Progenitor cell of endocrine pancreas (in vitro differentiated cells): ENCODE measurements at regions not wholly inside any gene's neighbourhood (a gene's known extent, or its start where the extent isn't known, plus 50 kb on each side); places are given as distances from the start of the nearest gene placed in this dataset.

Experiments
- DNase-seq: peaks from one replicate; pipeline ENCODE4 v3.0.0; 2021; ENCODE audit warnings: low spot score; ENCODE audit not compliant: unreplicated experiment
- H3K27ac Mint-ChIP-seq: 2 replicates; pipeline ENCODE4 v1.8.0; 2021; ENCODE audit warnings: mild to moderate bottlenecking, moderate library complexity, mixed read lengths
- H3K27me3 Mint-ChIP-seq: 2 replicates; pipeline ENCODE4 v1.8.0; 2021; ENCODE audit warnings: mixed read lengths
- H3K36me3 Mint-ChIP-seq: 2 replicates; pipeline ENCODE4 v1.8.0; 2022; ENCODE audit warnings: mixed read lengths; ENCODE audit not compliant: insufficient read depth
- H3K4me1 Mint-ChIP-seq: 2 replicates; pipeline ENCODE4 v1.8.0; 2021; ENCODE audit warnings: low read depth, mixed read lengths
- H3K4me3 Mint-ChIP-seq: 2 replicates; pipeline ENCODE4 v1.8.0; 2021; ENCODE audit warnings: low read depth, mild to moderate bottlenecking, moderate library complexity, mixed read lengths
- H3K9me3 Mint-ChIP-seq: 2 replicates; pipeline ENCODE4 v1.8.0; 2021; ENCODE audit warnings: low read depth, mixed read lengths
- CTCF ChIP-seq: fragments of 200-600 bp; sonication (generic); IDR thresholded peaks from one replicate; pipeline ENCODE4 v1.5.0; 2021; ENCODE audit warnings: antibody characterized with exemption, mild to moderate bottlenecking; ENCODE audit not compliant: unreplicated experiment

GRCh38 chr5:138657360-138657759, 82.2 kb upstream of the HSPA9 start:
- H3K4me1 Mint-ChIP-seq = peaks cover 3% of the 10 kb centered on the region

GRCh38 chr5:138656916-138657315, 81.7 kb upstream of the HSPA9 start:
- Mint-ChIP-seq H3K9me3 (no peaks in the 10 kb centered on the region), H3K27me3 (peaks cover 17% of the 10 kb centered on the region), H3K27ac (no peak overlapping the region), H3K36me3 (no peaks in the 10 kb centered on the region), H3K4me3 (no peak overlapping the region), H3K4me1 (peaks cover 3% of the 10 kb centered on the region)
- no peak for DNase-seq
- no peak for TF ChIP-seq CTCF

More at GRCh38 chr5:138657360-138657759, 82.2 kb upstream of the HSPA9 start:
- Mint-ChIP-seq H3K4me3 (no peak overlapping the region), H3K9me3 (no peaks in the 10 kb centered on the region), H3K36me3 (no peaks in the 10 kb centered on the region), H3K27me3 (peaks cover 17% of the 10 kb centered on the region), H3K27ac (no peak overlapping the region)
- DNase-seq = no peak
- no peak for TF ChIP-seq CTCF

GRCh38 chr5:138655530-138656190, 80.5 kb upstream of the HSPA9 start:
- Mint-ChIP-seq H3K27me3 (peaks cover 20% of the 10 kb centered on the region), H3K4me3 (no peak overlapping the region), H3K27ac (no peak overlapping the region), H3K36me3 (no peaks in the 10 kb centered on the region), H3K9me3 (no peaks in the 10 kb centered on the region), H3K4me1 (peaks cover 5% of the 10 kb centered on the region)
- TF ChIP-seq CTCF = no peak
- DNase-seq = no peak

GRCh38 chr5:138654281-138654867, 79.2 kb upstream of the HSPA9 start:
- TF ChIP-seq CTCF = no peak
- H3K27me3 Mint-ChIP-seq = peaks cover 16% of the 10 kb centered on the region
- no peaks in the 10 kb centered on the region for H3K9me3 Mint-ChIP-seq
- H3K4me1 Mint-ChIP-seq = peaks cover 5% of the 10 kb centered on the region
- no peaks in the 10 kb centered on the region for H3K36me3 Mint-ChIP-seq
- no peak for DNase-seq
- H3K4me3 Mint-ChIP-seq = no peak overlapping the region
- H3K27ac Mint-ChIP-seq = peak overlapping the region; percentile 86

GRCh38 chr5:138653502-138653901, 78.3 kb upstream of the HSPA9 start:
- Mint-ChIP-seq H3K9me3 (no peaks in the 10 kb centered on the region), H3K4me3 (no peak overlapping the region), H3K27me3 (peaks cover 14% of the 10 kb centered on the region), H3K4me1 (peaks cover 5% of the 10 kb centered on the region), H3K27ac (no peak overlapping the region), H3K36me3 (no peaks in the 10 kb centered on the region)
- TF ChIP-seq CTCF = peak; percentile 9
- DNase-seq = no peak
